ENCODE measurements at regions not wholly inside any gene's neighbourhood (a gene's known extent, or its start where the extent isn't known, plus 50 kb on each side); places are given as distances from the start of the nearest gene placed in this dataset.

- Histone ChIP-seq H3K36me3 (ENCODE audit: insufficient read depth, low read depth, low read length) (no peaks in the 10 kb centered on the region), H3K4me3 (ENCODE audit: low read length) (no peak overlapping the region), H3K27me3 (ENCODE audit: insufficient read depth, low read length) (no peaks in the 10 kb centered on the region), H3K9me3 (ENCODE audit: insufficient read depth, low read depth, low read length) (no peaks in the 10 kb centered on the region), H3K9ac (ENCODE audit: low read depth, low read length) (no peak overlapping the region), H3K4me1 (ENCODE audit: insufficient read depth, low read length) (no peaks in the 10 kb centered on the region), H3K27ac (ENCODE audit: low read length) (no peak overlapping the region)
Observed at GRCh38 chr10:6640433-6641040, 60.5 kb upstream of the PRKCQ start.

GRCh38 chr10:6637053-6637452 is 57.0 kb upstream of the PRKCQ start:
- Histone ChIP-seq H3K27ac (ENCODE audit: low read length) (no peak overlapping the region), H3K36me3 (ENCODE audit: insufficient read depth, low read depth, low read length) (no peaks in the 10 kb centered on the region), H3K9ac (ENCODE audit: low read depth, low read length) (no peak overlapping the region), H3K9me3 (ENCODE audit: insufficient read depth, low read depth, low read length) (no peaks in the 10 kb centered on the region), H3K4me3 (ENCODE audit: low read length) (no peak overlapping the region), H3K4me1 (ENCODE audit: insufficient read depth, low read length) (no peaks in the 10 kb centered on the region), H3K27me3 (ENCODE audit: insufficient read depth, low read length) (no peaks in the 10 kb centered on the region)

DNA sequence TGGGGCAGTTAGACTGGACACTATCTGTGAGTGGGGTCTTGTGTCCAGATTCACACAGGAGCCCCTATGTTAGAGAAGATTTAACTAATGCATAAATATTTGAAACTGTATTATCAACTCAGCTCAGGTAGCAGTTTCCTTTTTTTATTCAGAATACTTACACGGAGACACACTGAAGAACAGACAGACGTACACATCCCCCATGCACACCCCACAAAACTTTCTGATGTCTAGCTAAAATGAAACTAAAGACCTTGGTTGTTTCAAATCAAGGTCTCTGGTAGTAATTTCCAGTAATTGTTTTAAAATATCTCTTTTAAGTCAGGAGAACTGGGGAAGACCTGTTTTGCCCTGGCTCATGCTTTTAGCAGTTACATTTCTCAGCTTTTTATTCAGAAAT is 55.7 kb upstream of the PRKCQ start:
- no peak overlapping the region for H3K9ac ChIP-seq (ENCODE audit: low read depth, low read length)

More for the DNA sequence above, 55.7 kb upstream of the PRKCQ start:
- Histone ChIP-seq H3K36me3 (ENCODE audit: insufficient read depth, low read depth, low read length) (no peaks in the 10 kb centered on the region), H3K4me3 (ENCODE audit: low read length) (no peak overlapping the region), H3K4me1 (ENCODE audit: insufficient read depth, low read length) (no peaks in the 10 kb centered on the region), H3K27me3 (ENCODE audit: insufficient read depth, low read length) (no peaks in the 10 kb centered on the region), H3K9me3 (ENCODE audit: insufficient read depth, low read depth, low read length) (no peaks in the 10 kb centered on the region), H3K27ac (ENCODE audit: low read length) (no peak overlapping the region)
